Astrocyte of the spinal cord (primary cell): ENCODE measurements at regions not wholly inside any gene's neighbourhood (a gene's known extent, or its start where the extent isn't known, plus 50 kb on each side); places are given as distances from the start of the nearest gene placed in this dataset.
"Not testable (repeated sequence)": the region's sequence is repeated elsewhere in the genome, so short reads cannot be mapped to it uniquely, and the experiment has no call there.

Source experiments
- DNase-seq: peaks from one replicate; pipeline ENCODE4 v3.0.0; 2011; ENCODE audit warnings: low read depth, low spot score
- H3K4me3 ChIP-seq: 2 replicates; pipeline ENCODE4 v1.5.1; 2011; ENCODE audit warnings: low read depth, mild to moderate bottlenecking, low read length, moderate library complexity
- in situ Hi-C: cut with HindIII; loops from 2 replicates; pipeline ENCODE4 v1.10.0; 2017; ENCODE audit warnings: low sequenced_read_pairs

- H3K4me3 ChIP-seq, in situ Hi-C loops: not testable (repeated sequence)
- DNase-seq = peak; percentile 36
Observed at GRCh38 chr9:40097992-40098391, 742.5 kb downstream of the SPATA31A1 start.

DNA sequence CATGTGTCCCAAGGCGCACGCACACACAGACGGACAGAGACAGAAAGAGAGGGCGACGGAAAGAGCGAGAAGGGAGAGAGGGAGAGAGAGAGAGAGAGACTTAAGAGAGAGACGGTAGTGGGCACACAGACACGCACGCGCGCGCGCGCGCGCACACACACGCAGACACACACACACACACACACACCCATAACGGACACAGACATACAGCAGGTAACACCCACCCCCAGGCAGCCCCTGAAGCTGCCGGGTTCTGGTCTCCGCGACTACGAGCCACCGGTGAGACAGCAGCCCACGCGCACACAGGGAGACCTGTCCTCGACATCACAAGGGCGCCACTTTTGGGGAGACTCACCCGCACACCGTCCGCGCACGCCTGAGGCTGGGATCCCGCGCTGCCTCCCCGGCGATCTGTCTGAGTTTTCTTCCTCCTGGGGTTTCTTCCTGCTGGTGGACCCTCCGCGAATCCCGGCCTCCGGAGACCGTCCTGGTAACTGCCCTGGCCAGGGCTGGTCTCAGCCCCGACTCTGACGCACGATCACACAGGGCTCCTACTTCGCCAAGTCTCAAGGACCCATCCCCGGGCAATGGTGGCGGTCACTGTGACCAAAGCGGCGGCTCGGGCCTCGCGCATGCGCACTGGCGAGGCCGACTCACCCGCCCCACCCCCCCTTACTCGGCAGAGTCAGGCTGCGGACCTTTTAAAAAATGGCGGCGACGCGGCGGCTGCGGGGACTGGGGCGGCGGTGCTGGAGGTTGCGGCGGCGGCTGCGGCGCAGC is 750.7 kb downstream of the SPATA31A1 start:
- H3K4me3 ChIP-seq = peak overlapping the region; percentile 60
- in situ Hi-C loops = not testable (repeated sequence)
- DNase-seq = peak; percentile 60

GRCh38 chr9:40106783-40107248 is 751.3 kb downstream of the SPATA31A1 start:
- DNase-seq, in situ Hi-C loops: not testable (repeated sequence)
- H3K4me3 ChIP-seq = peak overlapping the region; percentile 33

- H3K4me3 ChIP-seq, in situ Hi-C loops, DNase-seq: not testable (repeated sequence)
Observed at GRCh38 chr9:40107251-40107650, 751.8 kb downstream of the SPATA31A1 start.

GRCh38 chr9:40108465-40108864 is 753.0 kb downstream of the SPATA31A1 start:
- H3K4me3 ChIP-seq, DNase-seq, in situ Hi-C loops: not testable (repeated sequence)

DNA sequence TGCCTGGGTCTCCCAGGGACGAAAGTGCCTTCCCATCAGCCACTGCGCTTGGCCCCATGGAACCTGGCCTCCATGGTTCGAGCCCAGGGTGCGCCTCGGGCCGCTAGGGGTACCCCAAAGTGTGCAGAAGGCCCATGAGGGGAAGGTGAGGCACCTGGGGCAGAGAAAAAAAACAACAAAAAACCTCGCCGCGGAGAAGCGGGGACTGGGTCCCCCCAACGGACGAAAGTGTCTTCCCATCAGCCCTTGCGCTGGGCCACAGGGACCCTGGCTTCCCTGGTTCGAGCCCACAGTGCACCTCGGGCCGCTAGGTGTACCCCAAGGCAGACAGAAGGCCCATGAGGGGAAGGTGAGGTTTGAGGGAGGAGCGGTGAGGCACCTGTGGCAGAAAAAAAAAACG is 755.3 kb downstream of the SPATA31A1 start:
- DNase-seq, H3K4me3 ChIP-seq, in situ Hi-C loops: not testable (repeated sequence)

- H3K4me3 ChIP-seq, in situ Hi-C loops, DNase-seq: not testable (repeated sequence)
Observed at GRCh38 chr9:40111571-40111970, 756.1 kb downstream of the SPATA31A1 start.

GRCh38 chr9:40130598-40130997 is 775.1 kb downstream of the SPATA31A1 start:
- DNase-seq, H3K4me3 ChIP-seq, in situ Hi-C loops: not testable (repeated sequence)

DNA sequence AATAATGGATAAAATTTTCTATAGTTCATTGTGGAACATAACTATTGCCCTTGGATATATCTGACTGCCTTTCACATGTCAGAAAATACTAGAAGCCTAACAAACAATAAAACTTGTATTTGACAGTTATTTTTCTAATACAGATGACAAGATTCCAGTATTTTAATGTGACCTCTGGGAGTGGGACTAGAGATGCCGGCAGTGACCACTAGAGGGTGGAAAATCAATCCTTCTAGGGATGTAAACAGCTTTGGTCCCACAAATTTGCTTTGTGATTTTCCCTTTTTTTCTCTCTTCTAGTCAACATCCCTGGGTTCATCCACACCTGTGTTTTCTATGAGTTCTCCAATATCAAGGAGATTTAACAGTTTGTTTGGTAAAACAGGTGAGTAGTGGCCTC is 813.7 kb downstream of the SPATA31A1 start:
- in situ Hi-C loops, DNase-seq, H3K4me3 ChIP-seq: not testable (repeated sequence)

DNA sequence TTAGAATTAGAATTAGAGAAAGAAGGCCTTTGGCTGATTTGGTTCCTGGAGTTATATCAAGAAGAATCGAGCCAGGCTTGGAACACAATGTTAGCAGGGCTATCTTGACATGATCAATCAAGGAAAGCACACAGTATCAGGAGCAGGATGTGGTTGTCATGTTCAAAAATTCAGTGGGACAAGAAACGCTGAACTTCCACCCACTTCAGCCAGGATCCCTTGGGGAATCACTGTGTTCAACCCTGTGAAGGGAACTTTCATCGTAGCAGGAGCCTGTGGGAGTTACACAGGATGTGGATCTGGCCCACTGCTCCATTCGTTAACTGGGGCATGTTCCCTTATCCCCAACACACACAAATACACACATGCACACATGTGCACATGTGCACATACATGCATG is 817.8 kb downstream of the SPATA31A1 start:
- DNase-seq, H3K4me3 ChIP-seq, in situ Hi-C loops: not testable (repeated sequence)

- DNase-seq, H3K4me3 ChIP-seq, in situ Hi-C loops: not testable (repeated sequence)
Observed at GRCh38 chr9:40174035-40174434, 818.6 kb downstream of the SPATA31A1 start.

DNA sequence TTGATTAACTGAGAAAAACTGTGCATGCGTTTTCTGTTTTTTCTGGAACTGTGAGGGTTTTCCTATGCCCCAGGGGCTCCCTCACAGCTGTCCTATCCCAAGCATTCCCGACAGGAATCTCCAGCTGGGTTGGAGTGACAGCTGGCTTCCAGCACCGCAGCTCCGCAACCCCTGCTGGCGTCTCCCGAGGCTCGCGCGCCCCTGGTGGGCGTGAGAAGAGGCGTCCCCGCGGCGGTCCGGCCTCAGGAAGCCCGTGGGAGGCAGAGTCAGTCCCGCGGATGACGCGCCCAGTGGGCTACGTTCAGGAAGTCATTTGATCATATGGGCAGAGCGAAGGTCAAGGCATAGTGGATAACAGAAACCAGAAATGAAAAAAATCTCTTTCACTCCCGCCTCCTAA is 821.9 kb downstream of the SPATA31A1 start:
- in situ Hi-C loops, H3K4me3 ChIP-seq, DNase-seq: not testable (repeated sequence)

- DNase-seq, in situ Hi-C loops, H3K4me3 ChIP-seq: not testable (repeated sequence)
Observed at GRCh38 chr9:40191403-40191802, 835.9 kb downstream of the SPATA31A1 start.

GRCh38 chr9:40192162-40192561 is 836.7 kb downstream of the SPATA31A1 start:
- DNase-seq, in situ Hi-C loops, H3K4me3 ChIP-seq: not testable (repeated sequence)

- H3K4me3 ChIP-seq, DNase-seq, in situ Hi-C loops: not testable (repeated sequence)
Observed at GRCh38 chr9:40196165-40196714, 840.8 kb downstream of the SPATA31A1 start.

GRCh38 chr9:40196803-40197202 is 841.3 kb downstream of the SPATA31A1 start:
- DNase-seq, in situ Hi-C loops, H3K4me3 ChIP-seq: not testable (repeated sequence)

DNA sequence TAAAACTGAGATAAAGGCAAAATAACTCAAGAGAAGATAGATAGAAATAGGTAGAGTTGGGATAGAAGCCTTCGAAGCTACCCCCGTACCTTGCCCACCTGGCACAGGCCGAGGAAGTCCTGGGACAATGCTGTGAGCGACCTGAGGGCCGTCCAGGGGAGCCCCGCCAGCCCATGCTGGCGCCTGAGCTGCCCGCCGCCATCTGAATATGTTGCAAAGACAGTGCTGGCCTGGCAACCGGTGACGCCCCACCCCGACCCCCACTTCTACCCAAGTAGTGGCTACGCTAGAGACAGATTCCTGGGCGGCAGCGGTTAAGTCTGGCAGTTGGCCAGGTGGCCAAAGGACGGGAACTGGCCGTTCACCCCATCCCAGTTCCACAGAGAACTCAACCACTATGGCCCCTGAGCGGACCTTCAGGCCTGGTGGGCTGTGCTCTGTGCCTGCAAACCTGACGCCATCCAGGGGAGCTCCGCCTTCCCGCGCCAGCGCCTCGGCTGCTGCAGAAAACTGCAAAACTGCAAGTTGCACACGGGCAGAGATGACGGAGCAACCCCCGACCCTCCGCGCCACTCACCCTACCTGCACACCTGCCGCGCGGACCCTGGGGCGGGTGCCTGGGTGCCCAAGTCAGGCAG is 866.2 kb downstream of the SPATA31A1 start:
- DNase-seq, in situ Hi-C loops, H3K4me3 ChIP-seq: not testable (repeated sequence)
